Neural progenitor cell (in vitro differentiated cells): ENCODE measurements at regions not wholly inside any gene's neighbourhood (a gene's known extent, or its start where the extent isn't known, plus 50 kb on each side); places are given as distances from the start of the nearest gene placed in this dataset.
"Not testable (repeated sequence)": the region's sequence is repeated elsewhere in the genome, so short reads cannot be mapped to it uniquely, and the experiment has no call there.

ENCODE experiments used
- DNase-seq: peaks from one replicate; pipeline ENCODE4 v3.0.0-alpha.2; 2016; ENCODE audit warnings: low spot score
- H2AFZ ChIP-seq: fragments of 200-600 bp; sonication (generic); replicated peaks from 2 replicates; pipeline ENCODE4 v1.6.1; 2016; ENCODE audit warnings: antibody characterized with exemption
- H3F3A ChIP-seq: fragments of 200-600 bp; sonication (generic); 2 replicates; pipeline ENCODE4 v1.6.1; 2016; ENCODE audit warnings: antibody characterized with exemption, low read depth
- H3K27ac ChIP-seq: fragments of 200-600 bp; sonication (generic); 2 replicates; pipeline ENCODE4 v1.5.1; 2016; ENCODE audit warnings: mild to moderate bottlenecking
- H3K27me3 ChIP-seq: fragments of 200-600 bp; sonication (generic); 2 replicates; pipeline ENCODE4 v1.6.1; 2016; ENCODE audit warnings: mild to moderate bottlenecking, moderate library complexity
- H3K36me3 ChIP-seq: fragments of 200-600 bp; sonication (generic); 2 replicates; pipeline ENCODE4 v1.5.1; 2016
- H3K4me1 ChIP-seq: fragments of 200-600 bp; sonication (generic); 2 replicates; pipeline ENCODE4 v1.6.1; 2016; ENCODE audit warnings: mixed run types
- H3K4me2 ChIP-seq: fragments of 200-600 bp; sonication (generic); 2 replicates; pipeline ENCODE4 v1.6.1; 2016
- H3K4me3 ChIP-seq: fragments of 200-600 bp; sonication (generic); 2 replicates; pipeline ENCODE4 v1.5.1; 2016
- H3K79me2 ChIP-seq: fragments of 200-600 bp; sonication (generic); 2 replicates; pipeline ENCODE4 v1.6.1; 2016; ENCODE audit warnings: low read depth
- H3K9ac ChIP-seq: fragments of 200-600 bp; sonication (generic); 2 replicates; pipeline ENCODE4 v1.6.1; 2016
- H3K9me3 ChIP-seq: fragments of 200-600 bp; sonication (generic); 2 replicates; pipeline ENCODE4 v1.5.1; 2016; ENCODE audit warnings: low read depth
- H4K20me1 ChIP-seq: fragments of 200-600 bp; sonication (generic); 2 replicates; pipeline ENCODE4 v1.6.1; 2016; ENCODE audit warnings: low read depth
- H3K27ac Mint-ChIP-seq: 3 replicates; pipeline ENCODE4 v1.8.0; 2021; ENCODE audit warnings: mixed read lengths
- H3K27me3 Mint-ChIP-seq: 2 replicates; pipeline ENCODE4 v1.8.0; 2022; ENCODE audit warnings: low read depth, mild to moderate bottlenecking, inconsistent platforms, moderate library complexity, mixed read lengths; ENCODE audit not compliant: insufficient read depth
- H3K36me3 Mint-ChIP-seq: 3 replicates; pipeline ENCODE4 v1.8.0; 2021; ENCODE audit warnings: mixed read lengths
- H3K4me1 Mint-ChIP-seq: 3 replicates; pipeline ENCODE4 v1.8.0; 2021; ENCODE audit warnings: mixed read lengths
- H3K4me3 Mint-ChIP-seq: 3 replicates; pipeline ENCODE4 v1.8.0; 2021; ENCODE audit warnings: mild to moderate bottlenecking, moderate library complexity, mixed read lengths
- H3K9me3 Mint-ChIP-seq: 3 replicates; pipeline ENCODE4 v1.8.0; 2020; ENCODE audit warnings: mixed read lengths
- CTCF ChIP-seq: fragments of 200-600 bp; sonication (generic); IDR thresholded peaks from 2 replicates; pipeline ENCODE4 v1.5.1; 2017; ENCODE audit warnings: antibody characterized with exemption, mild to moderate bottlenecking
- EZH2 ChIP-seq: fragments of 200-600 bp; sonication (generic); IDR thresholded peaks from 2 replicates; pipeline ENCODE4 v1.6.1; 2017; ENCODE audit warnings: antibody characterized with exemption, mild to moderate bottlenecking, moderate library complexity
- EZH2phosphoT487 ChIP-seq: fragments of 200-600 bp; sonication (generic); IDR thresholded peaks from 2 replicates; pipeline ENCODE4 v1.6.1; 2017; ENCODE audit warnings: antibody characterized with exemption

GRCh38 chr17:71505200-71505599 lies 615.6 kb upstream of the SOX9 start:
- Histone ChIP-seq H3F3A (no peaks in the 10 kb centered on the region), H3K4me3 (no peak overlapping the region), H2AFZ (no peak overlapping the region), H3K79me2 (no peaks in the 10 kb centered on the region), H3K36me3 (no peaks in the 10 kb centered on the region), H3K27ac (no peak overlapping the region), H3K4me1 (peaks cover 7% of the 10 kb centered on the region), H3K9ac (no peak overlapping the region), H3K27me3 (no peaks in the 10 kb centered on the region), H3K4me2 (no peak overlapping the region), H4K20me1 (no peaks in the 10 kb centered on the region), H3K9me3 (no peaks in the 10 kb centered on the region)
- Mint-ChIP-seq H3K9me3 (no peaks in the 10 kb centered on the region), H3K4me3 (no peak overlapping the region), H3K27me3 (no peaks in the 10 kb centered on the region), H3K36me3 (no peaks in the 10 kb centered on the region), H3K4me1 (peaks cover 21% of the 10 kb centered on the region), H3K27ac (no peak overlapping the region)
- no peak for TF ChIP-seq EZH2phosphoT487
- no peak for TF ChIP-seq CTCF
- no peak for TF ChIP-seq EZH2
- DNase-seq: no peak

- no peaks in the 10 kb centered on the region for H3K36me3 Mint-ChIP-seq
- Histone ChIP-seq H4K20me1 (no peaks in the 10 kb centered on the region), H3K27me3 (no peaks in the 10 kb centered on the region), H3K4me3 (no peak overlapping the region), H3K9me3 (no peaks in the 10 kb centered on the region), H3F3A (no peaks in the 10 kb centered on the region), H3K27ac (no peak overlapping the region), H3K9ac (no peak overlapping the region), H3K79me2 (no peaks in the 10 kb centered on the region), H3K4me1 (peaks cover 7% of the 10 kb centered on the region), H3K4me2 (no peak overlapping the region), H2AFZ (no peak overlapping the region), H3K36me3 (no peaks in the 10 kb centered on the region)
- no peaks in the 10 kb centered on the region for H3K9me3 Mint-ChIP-seq
- no peaks in the 10 kb centered on the region for H3K27me3 Mint-ChIP-seq
- H3K27ac Mint-ChIP-seq: no peak overlapping the region
- no peak for TF ChIP-seq EZH2phosphoT487
- no peak for TF ChIP-seq EZH2
- TF ChIP-seq CTCF: no peak
- H3K4me3 Mint-ChIP-seq: no peak overlapping the region
- peaks cover 16% of the 10 kb centered on the region for H3K4me1 Mint-ChIP-seq
- DNase-seq: no peak
These were observed 614.8 kb upstream of the SOX9 start for GRCh38 chr17:71505981-71506380.

GRCh38 chr17:71511266-71511995 lies 609.4 kb upstream of the SOX9 start:
- no peaks in the 10 kb centered on the region for H3K4me1 ChIP-seq
- no peak overlapping the region for H3K4me3 Mint-ChIP-seq
- H3K27me3 Mint-ChIP-seq: no peaks in the 10 kb centered on the region
- H3K27ac ChIP-seq: no peak overlapping the region
- H3K79me2 ChIP-seq: no peaks in the 10 kb centered on the region
- H3K27me3 ChIP-seq: no peaks in the 10 kb centered on the region
- H3K9me3 ChIP-seq: no peaks in the 10 kb centered on the region
- H3K36me3 Mint-ChIP-seq: no peaks in the 10 kb centered on the region
- no peaks in the 10 kb centered on the region for H3F3A ChIP-seq
- no peak overlapping the region for H2AFZ ChIP-seq
- H3K4me2 ChIP-seq: no peak overlapping the region
- H3K4me3 ChIP-seq: no peak overlapping the region
- H3K27ac Mint-ChIP-seq: no peak overlapping the region
- no peaks in the 10 kb centered on the region for H3K9me3 Mint-ChIP-seq
- DNase-seq: no peak
- no peaks in the 10 kb centered on the region for H3K36me3 ChIP-seq
- TF ChIP-seq CTCF (no peak), EZH2 (no peak), EZH2phosphoT487 (no peak)
- no peaks in the 10 kb centered on the region for H4K20me1 ChIP-seq
- H3K9ac ChIP-seq: no peak overlapping the region
- no peaks in the 10 kb centered on the region for H3K4me1 Mint-ChIP-seq

GRCh38 chr17:71513725-71514124 lies 607.1 kb upstream of the SOX9 start:
- not testable (repeated sequence) for H3K4me3 Mint-ChIP-seq, H3K9me3 ChIP-seq, H3K27me3 Mint-ChIP-seq, H3K4me1 Mint-ChIP-seq, H3F3A ChIP-seq, H3K79me2 ChIP-seq, H3K27me3 ChIP-seq, H3K9ac ChIP-seq, H3K36me3 Mint-ChIP-seq, H4K20me1 ChIP-seq, H3K4me2 ChIP-seq, DNase-seq, H3K4me1 ChIP-seq, H3K4me3 ChIP-seq, H2AFZ ChIP-seq, H3K27ac ChIP-seq, H3K27ac Mint-ChIP-seq, H3K9me3 Mint-ChIP-seq, H3K36me3 ChIP-seq
